ENCODE measurements at regions not wholly inside any gene's neighbourhood (a gene's known extent, or its start where the extent isn't known, plus 50 kb on each side); places are given as distances from the start of the nearest gene placed in this dataset.

- DNase-seq (ENCODE audit: extremely low read depth, low read depth) = no peak
Measured at GRCh38 chr18:30113454-30113853, 929.1 kb downstream of the DSC3 start.

GRCh38 chr18:30106356-30106755, 936.2 kb downstream of the DSC3 start:
- no peak for DNase-seq (ENCODE audit: extremely low read depth, low read depth)

- DNase-seq (ENCODE audit: extremely low read depth, low read depth) = no peak
Measured at GRCh38 chr18:30103881-30104280, 938.7 kb downstream of the DSC3 start.

GRCh38 chr18:30096796-30097195, 945.7 kb downstream of the DSC3 start:
- DNase-seq (ENCODE audit: extremely low read depth, low read depth) = no peak

GRCh38 chr18:30094556-30094955, 948.0 kb downstream of the DSC3 start:
- DNase-seq (ENCODE audit: extremely low read depth, low read depth) = no peak

- no peak for DNase-seq (ENCODE audit: extremely low read depth, low read depth)
Measured at GRCh38 chr18:30093376-30093775, 949.2 kb downstream of the DSC3 start.

- DNase-seq (ENCODE audit: extremely low read depth, low read depth) = no peak
Measured at GRCh38 chr18:30088238-30089015, 954.1 kb downstream of the DSC3 start.

- no peak for DNase-seq (ENCODE audit: extremely low read depth, low read depth)
Measured at GRCh38 chr18:30086351-30086750, 956.2 kb downstream of the DSC3 start.

- DNase-seq (ENCODE audit: extremely low read depth, low read depth) = no peak
Measured at GRCh38 chr18:30081122-30081521, 961.4 kb downstream of the DSC3 start.

GRCh38 chr18:30072609-30073385, 969.7 kb downstream of the DSC3 start:
- DNase-seq (ENCODE audit: extremely low read depth, low read depth) = no peak

- no peak for DNase-seq (ENCODE audit: extremely low read depth, low read depth)
Measured at GRCh38 chr18:30066288-30066687, 976.3 kb downstream of the DSC3 start.

GRCh38 chr18:30057398-30057797, 985.1 kb downstream of the DSC3 start:
- DNase-seq (ENCODE audit: extremely low read depth, low read depth) = no peak

- DNase-seq (ENCODE audit: extremely low read depth, low read depth) = no peak
Measured at GRCh38 chr18:30056528-30056927, 986.0 kb downstream of the DSC3 start.

GRCh38 chr18:30044496-30044895, 998.0 kb downstream of the DSC3 start:
- DNase-seq (ENCODE audit: extremely low read depth, low read depth) = no peak

- DNase-seq (ENCODE audit: extremely low read depth, low read depth) = no peak
Measured at GRCh38 chr18:30039201-30039600, 1003.3 kb downstream of the DSC3 start.

- no peak for DNase-seq (ENCODE audit: extremely low read depth, low read depth)
Measured at GRCh38 chr18:30034818-30035217, 1007.7 kb downstream of the DSC3 start.

GRCh38 chr18:30016179-30016578, 1026.4 kb downstream of the DSC3 start:
- no peak for DNase-seq (ENCODE audit: extremely low read depth, low read depth)

- no peak for DNase-seq (ENCODE audit: extremely low read depth, low read depth)
Measured at GRCh38 chr18:30004965-30005364, 1037.6 kb downstream of the DSC3 start.

- DNase-seq (ENCODE audit: extremely low read depth, low read depth) = no peak
Measured at GRCh38 chr18:29982218-29982617, 1060.3 kb downstream of the DSC3 start.

- no peak for DNase-seq (ENCODE audit: extremely low read depth, low read depth)
Measured at GRCh38 chr18:29979881-29980280, 1062.7 kb downstream of the DSC3 start.

GRCh38 chr18:29969876-29970275, 1072.7 kb downstream of the DSC3 start:
- no peak for DNase-seq (ENCODE audit: extremely low read depth, low read depth)

- DNase-seq (ENCODE audit: extremely low read depth, low read depth) = no peak
Measured at GRCh38 chr18:29962579-29962978, 1080.0 kb downstream of the DSC3 start.

Data from NCI-H460 (cell line).